Activated naive CD8-positive, alpha-beta T cell (primary cell): ENCODE measurements at regions not wholly inside any gene's neighbourhood (a gene's known extent, or its start where the extent isn't known, plus 50 kb on each side); places are given as distances from the start of the nearest gene placed in this dataset.
"Not testable (repeated sequence)": the region's sequence is repeated elsewhere in the genome, so short reads cannot be mapped to it uniquely, and the experiment has no call there.

Experiments
- H3K27ac Mint-ChIP-seq: one replicate; pipeline ENCODE4 v1.8.0; 2021; ENCODE audit warnings: mixed read lengths
- H3K27me3 Mint-ChIP-seq: one replicate; pipeline ENCODE4 v1.8.0; 2021; ENCODE audit warnings: mixed read lengths
- H3K36me3 Mint-ChIP-seq: one replicate; pipeline ENCODE4 v1.8.0; 2021; ENCODE audit warnings: mixed read lengths
- H3K4me1 Mint-ChIP-seq: one replicate; pipeline ENCODE4 v1.8.0; 2021; ENCODE audit warnings: low read depth, mixed read lengths
- H3K4me3 Mint-ChIP-seq: one replicate; pipeline ENCODE4 v1.8.0; 2021; ENCODE audit warnings: mild to moderate bottlenecking, mixed read lengths
- H3K9me3 Mint-ChIP-seq: one replicate; pipeline ENCODE4 v1.8.0; 2021; ENCODE audit warnings: low read depth, mixed read lengths

DNA sequence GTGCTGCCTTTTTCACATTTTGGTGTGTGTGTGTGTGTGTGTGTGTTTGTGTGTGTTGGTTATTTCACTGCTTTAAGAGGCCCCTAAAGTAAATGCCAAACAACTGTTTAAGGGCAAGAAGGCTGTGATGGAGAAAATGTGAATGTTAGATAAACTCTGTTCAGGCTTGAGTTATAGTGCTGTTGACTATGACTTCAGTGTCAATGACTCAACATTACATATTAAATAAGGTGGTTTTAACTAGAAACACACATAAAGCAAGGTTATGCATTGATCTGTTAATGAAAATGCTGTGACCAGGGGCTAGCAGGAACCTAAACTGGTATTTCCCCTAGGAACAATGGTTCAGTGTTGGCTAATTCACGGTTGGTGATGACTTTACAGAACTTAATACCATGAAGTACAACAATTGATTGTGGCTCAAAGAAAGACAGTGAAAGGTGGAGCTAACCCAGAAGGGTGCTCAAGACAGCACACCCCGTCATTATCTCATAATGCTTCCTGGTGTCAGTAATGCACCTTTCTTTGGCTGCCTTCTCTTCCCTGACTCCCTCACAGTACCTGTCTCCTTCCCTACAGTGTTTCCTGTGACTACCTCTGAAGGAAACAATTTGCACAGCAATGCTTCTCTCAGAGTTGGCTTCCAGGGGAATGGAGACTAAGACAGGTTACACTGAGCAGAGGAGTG is 116.1 kb downstream of the RIN2 start:
- Mint-ChIP-seq H3K4me3 (no peak overlapping the region), H3K9me3 (no peaks in the 10 kb centered on the region), H3K4me1 (no peaks in the 10 kb centered on the region), H3K27ac (no peak overlapping the region), H3K27me3 (peaks cover 6% of the 10 kb centered on the region), H3K36me3 (no peaks in the 10 kb centered on the region)

DNA sequence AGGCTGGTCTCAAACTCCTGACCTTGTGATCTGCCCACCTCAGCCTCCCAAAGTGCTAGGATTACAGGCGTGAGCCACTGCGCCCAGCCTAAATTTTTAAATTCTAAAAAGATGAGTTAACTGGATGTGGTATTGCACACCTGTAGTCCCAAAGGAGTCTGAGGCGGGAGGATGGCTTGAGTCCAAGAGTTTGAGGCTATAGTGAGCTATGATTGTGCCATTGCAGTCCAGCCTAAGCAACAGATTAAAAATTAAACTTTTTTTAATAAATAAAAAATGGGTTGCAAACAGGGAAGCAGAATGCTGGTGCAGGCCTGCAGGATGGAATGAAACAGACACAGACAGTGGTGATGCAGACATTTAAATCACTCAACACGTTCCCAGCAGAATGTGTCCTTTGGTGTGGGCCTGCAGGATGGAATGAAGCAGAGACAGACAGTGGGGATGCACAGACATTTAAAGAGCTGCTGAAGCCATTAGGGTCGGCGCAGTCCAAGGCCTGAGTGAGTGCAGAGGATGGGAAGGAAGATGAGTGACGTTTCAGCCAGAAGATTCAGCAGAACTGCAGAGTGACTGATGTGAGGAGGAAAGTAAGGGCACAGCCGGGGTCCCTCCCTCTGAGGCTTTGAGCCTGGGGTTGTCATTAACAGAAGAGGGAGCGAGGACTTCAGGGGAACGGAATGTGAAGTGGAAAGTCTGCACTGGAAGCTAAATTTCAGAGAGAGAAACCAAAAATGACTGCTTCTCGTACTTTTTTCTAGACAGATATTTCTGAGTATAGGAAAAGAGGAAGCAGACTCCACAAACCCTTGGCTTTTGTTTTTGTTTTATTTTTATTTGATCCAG is 117.5 kb downstream of the RIN2 start:
- Mint-ChIP-seq H3K4me3 (no peak overlapping the region), H3K4me1 (no peaks in the 10 kb centered on the region), H3K9me3 (no peaks in the 10 kb centered on the region), H3K27ac (no peak overlapping the region), H3K27me3 (peaks cover 3% of the 10 kb centered on the region), H3K36me3 (no peaks in the 10 kb centered on the region)

DNA sequence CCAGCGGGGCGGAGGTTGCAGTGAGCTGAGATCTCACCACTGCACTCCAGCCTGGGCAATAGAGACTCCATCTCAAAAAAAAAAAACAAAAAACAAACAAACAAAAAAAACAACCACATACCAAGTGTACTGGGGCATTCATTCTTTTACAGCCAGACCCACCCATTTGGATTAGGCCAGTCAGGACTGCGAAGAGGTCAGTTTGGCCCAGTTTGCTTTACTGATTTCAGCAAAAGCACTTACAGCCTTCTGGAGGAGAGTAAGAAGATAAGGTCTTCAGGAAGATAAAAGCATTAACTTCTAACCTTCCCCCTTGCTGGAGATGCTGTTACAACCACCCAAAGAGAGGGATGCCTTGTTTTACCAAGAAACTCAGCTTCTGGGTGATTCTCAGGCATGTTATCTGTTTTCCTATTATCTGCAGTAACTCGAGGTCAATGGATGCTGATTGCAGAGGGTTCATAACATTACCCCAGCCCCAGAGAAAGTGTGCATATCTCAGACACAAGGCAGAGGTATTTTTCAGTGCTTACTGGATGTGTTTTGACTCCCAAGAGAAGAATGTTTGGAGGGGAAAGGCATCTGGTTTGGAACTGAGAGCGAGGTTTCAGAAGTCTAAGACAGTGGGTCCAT is 118.9 kb downstream of the RIN2 start:
- H3K9me3 Mint-ChIP-seq = no peaks in the 10 kb centered on the region
- H3K27ac Mint-ChIP-seq = no peak overlapping the region
- no peak overlapping the region for H3K4me3 Mint-ChIP-seq
- H3K36me3 Mint-ChIP-seq = no peaks in the 10 kb centered on the region
- peaks cover 3% of the 10 kb centered on the region for H3K27me3 Mint-ChIP-seq
- H3K4me1 Mint-ChIP-seq = no peaks in the 10 kb centered on the region

DNA sequence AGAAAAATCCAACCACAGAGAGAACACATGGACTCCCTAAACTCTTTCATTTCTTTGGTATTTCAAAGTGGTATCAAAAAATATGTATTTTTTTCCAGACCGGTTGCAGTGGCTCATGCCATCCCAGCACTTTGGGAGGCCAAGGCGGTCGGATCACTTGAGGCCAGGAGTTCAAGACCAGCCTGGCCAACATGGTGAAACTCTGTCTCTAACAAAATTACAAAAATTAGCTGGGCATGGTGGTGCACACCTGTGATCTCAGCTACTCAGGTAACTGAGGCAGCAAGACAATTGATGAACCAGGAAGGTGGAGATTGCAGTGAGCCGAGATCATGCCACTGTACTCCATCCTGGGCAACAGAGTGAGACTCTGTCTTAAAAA is 121.8 kb downstream of the RIN2 start:
- H3K4me3 Mint-ChIP-seq, H3K27me3 Mint-ChIP-seq, H3K9me3 Mint-ChIP-seq, H3K36me3 Mint-ChIP-seq, H3K27ac Mint-ChIP-seq, H3K4me1 Mint-ChIP-seq: not testable (repeated sequence)

DNA sequence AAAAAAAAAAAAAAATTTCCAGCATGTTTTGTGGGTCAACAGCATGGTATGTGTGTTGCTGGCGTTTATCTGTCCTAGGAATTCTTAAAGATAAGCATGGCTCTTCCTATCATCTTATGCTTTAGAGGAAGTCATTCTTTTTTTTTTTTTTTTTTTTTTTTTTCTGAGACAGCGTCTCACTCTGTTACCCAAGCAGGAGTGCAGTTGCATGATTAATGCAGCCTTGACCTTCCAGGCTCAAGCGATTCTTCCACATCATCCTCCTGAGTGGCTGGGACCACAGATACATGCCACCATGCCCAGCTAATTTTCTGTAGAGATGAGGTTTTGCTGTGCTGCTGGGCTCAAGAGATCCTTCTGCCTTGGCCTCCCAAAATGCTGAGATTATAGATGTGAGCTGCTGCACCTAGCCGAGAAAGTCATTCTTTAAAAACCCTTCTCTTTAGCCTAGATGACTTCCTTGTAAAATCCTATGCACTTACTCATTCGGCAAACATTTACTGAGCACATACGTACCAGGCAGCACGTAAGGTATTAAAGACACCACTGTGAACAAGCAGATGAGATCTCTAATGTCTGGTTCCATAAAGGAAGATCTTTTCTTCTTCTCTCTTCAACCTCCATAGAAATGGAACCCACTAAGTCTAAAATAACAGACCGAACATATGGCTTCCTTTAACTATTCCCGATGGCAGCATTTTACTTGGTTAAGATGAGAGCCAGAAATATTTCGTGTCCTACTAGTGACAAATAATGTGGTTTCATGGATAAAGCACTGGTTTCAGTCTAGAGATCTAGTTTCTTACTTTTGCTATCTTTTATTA is 122.4 kb downstream of the RIN2 start:
- Mint-ChIP-seq H3K4me3 (no peak overlapping the region), H3K27ac (no peak overlapping the region), H3K9me3 (no peaks in the 10 kb centered on the region), H3K36me3 (no peaks in the 10 kb centered on the region), H3K27me3 (peaks cover 2% of the 10 kb centered on the region), H3K4me1 (no peaks in the 10 kb centered on the region)

DNA sequence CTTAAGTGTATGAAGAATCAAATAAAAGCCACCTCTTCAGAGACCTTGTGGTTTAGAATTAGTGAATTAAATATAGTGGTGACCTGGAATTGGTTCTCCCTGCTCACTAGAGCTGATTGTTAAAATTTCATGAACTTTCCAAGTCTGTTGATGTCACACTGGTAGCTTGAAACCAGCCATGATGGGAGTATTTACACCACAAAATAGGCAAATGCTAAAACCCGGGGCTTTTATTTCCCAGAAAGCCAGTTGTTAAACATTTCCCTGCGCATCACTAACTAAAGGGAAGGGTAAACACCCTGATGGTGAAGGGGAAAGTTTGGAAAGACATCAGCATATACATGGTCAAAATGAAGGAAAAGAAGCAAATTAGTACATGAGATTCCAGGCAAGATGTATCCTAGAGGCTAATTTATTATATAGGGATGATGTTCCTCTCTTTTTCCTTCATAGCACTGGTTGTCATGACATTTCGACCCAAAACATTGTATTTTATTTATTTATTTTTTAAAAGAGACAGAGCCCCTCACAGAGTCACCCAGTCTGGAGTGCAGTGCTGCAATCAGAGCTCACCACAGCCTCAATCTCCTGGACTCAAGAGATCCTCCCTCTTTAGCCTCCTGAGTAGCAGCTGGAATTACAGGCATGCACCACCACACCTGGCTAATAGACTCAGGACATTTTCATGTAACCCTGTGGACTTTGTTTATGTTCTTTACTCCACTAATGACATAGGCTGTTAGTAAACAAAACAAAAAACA is 123.2 kb downstream of the RIN2 start:
- no peaks in the 10 kb centered on the region for H3K4me1 Mint-ChIP-seq
- H3K36me3 Mint-ChIP-seq = no peaks in the 10 kb centered on the region
- no peak overlapping the region for H3K4me3 Mint-ChIP-seq
- no peak overlapping the region for H3K27ac Mint-ChIP-seq
- peaks cover 2% of the 10 kb centered on the region for H3K27me3 Mint-ChIP-seq
- H3K9me3 Mint-ChIP-seq = no peaks in the 10 kb centered on the region

DNA sequence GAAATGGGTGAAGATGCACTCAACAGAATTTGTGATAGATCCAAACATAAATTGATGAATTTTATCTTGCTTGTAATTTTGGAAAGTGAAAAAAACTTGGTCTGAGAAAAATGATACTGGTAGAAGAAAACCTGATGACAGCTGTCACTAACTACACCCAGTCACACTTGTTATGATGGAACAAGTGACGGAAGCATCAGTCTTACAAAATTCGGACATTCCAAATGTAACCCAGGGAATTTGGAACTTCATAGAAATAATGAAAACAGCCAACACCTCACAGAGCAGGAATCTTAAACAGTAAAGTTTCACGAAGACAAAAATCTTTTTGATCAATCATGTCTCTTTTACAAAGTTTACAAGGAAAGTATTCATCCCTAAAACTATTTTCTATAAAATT is 123.9 kb downstream of the RIN2 start:
- H3K4me1 Mint-ChIP-seq = no peaks in the 10 kb centered on the region
- no peaks in the 10 kb centered on the region for H3K9me3 Mint-ChIP-seq
- H3K36me3 Mint-ChIP-seq = no peaks in the 10 kb centered on the region
- no peak overlapping the region for H3K27ac Mint-ChIP-seq
- peaks cover 2% of the 10 kb centered on the region for H3K27me3 Mint-ChIP-seq
- H3K4me3 Mint-ChIP-seq = no peak overlapping the region

DNA sequence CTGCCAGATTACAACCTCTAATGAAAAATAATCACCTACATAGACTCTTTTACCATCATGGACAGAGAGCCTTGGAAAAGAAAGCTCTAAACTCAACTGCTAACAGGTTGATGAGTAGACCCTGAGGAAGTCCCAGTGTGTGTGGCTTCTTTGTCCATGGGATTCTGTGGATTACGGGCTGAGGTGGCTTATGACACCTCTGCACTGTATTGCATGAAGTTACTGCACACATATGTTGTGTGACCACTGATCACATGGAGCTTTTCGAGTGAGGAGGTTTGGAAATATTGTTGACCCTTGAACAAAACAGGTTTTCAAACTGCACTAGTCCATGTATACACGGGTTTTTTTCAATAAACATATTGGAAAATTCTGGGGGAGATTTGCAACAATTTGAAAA is 124.4 kb downstream of the RIN2 start:
- no peak overlapping the region for H3K27ac Mint-ChIP-seq
- no peaks in the 10 kb centered on the region for H3K36me3 Mint-ChIP-seq
- H3K4me3 Mint-ChIP-seq = no peak overlapping the region
- H3K4me1 Mint-ChIP-seq = no peaks in the 10 kb centered on the region
- H3K9me3 Mint-ChIP-seq = no peaks in the 10 kb centered on the region
- peaks cover 2% of the 10 kb centered on the region for H3K27me3 Mint-ChIP-seq

DNA sequence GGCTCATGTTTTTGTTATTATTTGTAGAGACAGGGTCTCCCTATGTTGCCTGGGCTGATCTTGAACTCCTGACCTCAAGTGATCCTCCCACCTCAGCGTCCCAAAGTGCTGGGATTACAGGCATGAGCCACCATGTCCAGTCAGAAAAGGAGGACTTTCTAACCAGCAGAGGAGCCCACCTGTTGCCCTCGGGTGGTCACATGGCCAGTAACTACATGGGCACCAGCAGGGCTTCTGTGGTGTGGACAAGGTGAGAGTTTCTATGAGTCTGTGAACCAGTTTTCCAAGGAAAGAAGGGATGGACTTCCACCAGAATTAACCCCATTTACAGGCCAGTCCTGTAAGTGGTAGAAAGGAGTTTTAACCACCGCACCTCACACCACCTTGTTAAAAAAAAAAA is 125.4 kb downstream of the RIN2 start:
- Mint-ChIP-seq H3K27me3 (peaks cover 4% of the 10 kb centered on the region), H3K9me3 (no peaks in the 10 kb centered on the region), H3K36me3 (no peaks in the 10 kb centered on the region), H3K27ac (no peak overlapping the region), H3K4me3 (no peak overlapping the region), H3K4me1 (no peaks in the 10 kb centered on the region)

DNA sequence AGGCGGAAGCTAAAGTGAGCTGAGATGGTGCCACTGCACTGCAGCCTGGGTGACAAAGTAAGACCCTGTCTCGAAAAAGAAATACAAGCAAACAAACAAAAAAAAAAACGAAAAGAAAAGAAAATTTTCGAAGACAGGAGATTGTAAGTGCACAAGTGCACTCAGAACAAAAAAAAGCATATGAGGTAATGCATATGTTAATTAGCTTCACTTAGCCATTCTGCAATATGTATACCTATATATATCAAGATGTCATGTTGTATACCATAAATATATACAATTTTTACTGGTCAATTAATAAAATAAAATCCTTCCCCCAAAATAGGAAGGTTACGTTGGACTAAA is 127.5 kb downstream of the RIN2 start:
- no peak overlapping the region for H3K4me3 Mint-ChIP-seq
- no peaks in the 10 kb centered on the region for H3K4me1 Mint-ChIP-seq
- H3K27ac Mint-ChIP-seq = no peak overlapping the region
- no peaks in the 10 kb centered on the region for H3K36me3 Mint-ChIP-seq
- no peaks in the 10 kb centered on the region for H3K9me3 Mint-ChIP-seq
- H3K27me3 Mint-ChIP-seq = peaks cover 4% of the 10 kb centered on the region

DNA sequence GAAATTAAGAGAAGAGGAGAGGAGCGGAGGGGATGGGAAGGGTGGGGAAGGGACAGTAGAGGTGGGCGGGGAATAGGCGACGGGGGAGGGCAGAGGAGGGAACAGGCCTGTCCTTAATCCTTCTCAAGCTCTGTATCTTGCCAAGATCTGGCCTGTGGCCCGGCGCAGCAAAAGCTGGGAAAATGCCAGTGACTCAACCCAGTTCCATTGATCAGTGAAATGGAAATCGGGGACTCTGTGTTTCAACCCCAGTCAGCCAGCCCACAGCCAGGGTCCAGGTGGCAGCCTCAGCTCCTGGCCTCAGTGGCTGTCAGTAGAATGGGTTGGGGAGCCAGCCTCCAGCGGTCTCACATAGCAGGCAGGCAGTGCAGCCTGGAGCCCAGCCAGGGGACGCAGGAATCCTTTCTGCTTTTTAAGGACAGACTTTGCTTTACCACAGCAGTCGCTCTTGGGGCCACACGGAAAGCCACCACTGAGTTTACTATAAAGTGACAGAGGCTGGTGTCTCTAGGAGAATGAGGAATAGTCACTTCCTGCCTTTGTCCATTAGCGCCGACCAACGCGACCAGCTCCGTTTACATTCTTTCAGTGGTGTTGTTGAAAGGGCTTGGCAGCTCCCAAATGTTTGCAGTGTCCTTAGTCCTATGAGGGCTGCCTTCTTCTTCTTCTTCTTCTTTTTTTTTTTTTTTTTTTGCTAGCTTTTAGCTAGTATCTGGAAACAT is 128.0 kb downstream of the RIN2 start:
- H3K27ac Mint-ChIP-seq = no peak overlapping the region
- H3K4me1 Mint-ChIP-seq = no peaks in the 10 kb centered on the region
- H3K4me3 Mint-ChIP-seq = no peak overlapping the region

DNA sequence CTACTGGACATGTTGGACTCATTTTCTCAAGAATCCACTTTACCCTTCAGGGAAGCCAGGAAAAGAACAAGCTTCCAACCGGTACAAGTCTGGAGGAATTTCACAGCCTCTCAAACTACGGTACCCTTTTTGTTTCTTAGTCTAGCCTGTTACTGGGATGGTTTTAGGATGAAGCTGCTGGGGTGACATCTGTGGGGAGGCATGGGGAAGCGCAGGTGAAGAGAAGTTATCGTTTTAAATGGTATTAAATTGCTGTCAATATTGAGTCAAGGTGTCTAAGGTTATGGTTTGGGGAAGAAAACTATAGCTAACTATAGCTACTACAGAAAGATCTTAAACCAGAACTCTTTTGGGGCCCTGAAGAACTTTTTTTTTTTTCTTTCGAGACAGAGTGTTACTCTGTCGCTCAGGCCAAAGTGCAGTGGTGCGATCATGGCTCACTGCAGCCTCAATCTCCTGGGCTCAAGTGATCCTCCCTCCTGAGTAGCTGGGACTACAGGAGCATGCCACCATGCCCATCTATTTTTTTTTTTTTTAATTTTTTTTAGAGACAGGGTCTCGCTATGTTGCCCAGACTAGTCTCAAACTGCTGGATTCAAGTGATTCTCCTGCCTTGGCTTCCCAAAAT is 128.7 kb downstream of the RIN2 start:
- Mint-ChIP-seq H3K27ac (no peak overlapping the region), H3K4me3 (no peak overlapping the region), H3K9me3 (no peaks in the 10 kb centered on the region), H3K27me3 (peaks cover 4% of the 10 kb centered on the region), H3K36me3 (no peaks in the 10 kb centered on the region), H3K4me1 (no peaks in the 10 kb centered on the region)

More for the DNA sequence above, 128.0 kb downstream of the RIN2 start:
- Mint-ChIP-seq H3K27me3 (peaks cover 4% of the 10 kb centered on the region), H3K36me3 (no peaks in the 10 kb centered on the region), H3K9me3 (no peaks in the 10 kb centered on the region)

DNA sequence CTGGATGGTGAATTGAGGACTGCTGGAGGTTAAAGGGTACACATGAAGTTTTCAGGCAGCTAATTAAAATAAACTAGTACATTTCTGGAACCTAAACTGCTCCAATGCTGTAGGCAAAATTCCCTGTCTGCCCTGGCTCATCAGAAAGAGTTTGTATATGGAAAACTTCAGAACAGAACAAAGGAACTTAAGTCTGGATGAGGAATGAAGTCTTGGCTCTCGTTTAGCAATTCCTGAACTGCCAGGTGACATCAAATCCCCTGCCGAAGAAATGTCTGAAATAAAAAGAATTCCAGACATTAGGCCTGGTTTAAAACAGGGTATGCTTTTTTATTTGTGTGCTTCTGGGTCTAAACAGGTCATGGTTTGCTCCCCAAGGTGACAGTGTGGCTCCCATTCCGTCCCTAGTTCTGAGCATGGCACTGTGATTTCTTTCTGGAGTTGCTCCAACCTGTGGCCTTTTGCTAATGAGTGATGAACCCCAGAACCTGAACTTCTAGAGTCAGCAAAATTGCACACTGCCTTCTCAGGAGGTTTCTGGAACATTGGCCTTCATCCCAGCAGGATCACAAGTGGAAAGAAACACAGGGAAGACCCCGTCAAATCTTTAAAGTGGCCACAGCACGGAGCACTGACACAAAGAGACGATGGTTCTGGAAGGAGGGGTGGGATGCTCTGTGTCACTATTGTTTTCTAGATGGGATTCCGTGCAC is 129.4 kb upstream of the NAA20 start:
- Mint-ChIP-seq H3K4me1 (no peaks in the 10 kb centered on the region), H3K27ac (no peak overlapping the region), H3K4me3 (no peak overlapping the region), H3K27me3 (peaks cover 4% of the 10 kb centered on the region), H3K36me3 (no peaks in the 10 kb centered on the region), H3K9me3 (no peaks in the 10 kb centered on the region)
